Spleen (tissue), 11 donors: ENCODE measurements at regions not wholly inside any gene's neighbourhood (a gene's known extent, or its start where the extent isn't known, plus 50 kb on each side); places are given as distances from the start of the nearest gene placed in this dataset.
A peak's percentile ranks its signal among the peaks of the same experiment; 100 is the strongest.

Source experiments
- DNase-seq: peaks from one replicate; pipeline ENCODE4 v3.0.0-alpha.2; 2020
- H3K27ac ChIP-seq, 8 donors: fragments of 200-600 bp; sonication (generic) in 7 of 8; 1 replicate in 4 of 8; 2 replicates in 4 of 8; pipeline versions ENCODE4 v1.5.0 to v1.8.0; 2016 to 2021; ENCODE audit warnings: inconsistent platforms in 4 of 8, mild to moderate bottlenecking in 4 of 8, moderate library complexity in 1 of 8
- H3K27me3 ChIP-seq, 7 donors: fragments of 200-600 bp; sonication (generic) in 6 of 7; replicated peaks in 1 of 7; 1 replicate in 4 of 7; 2 replicates in 3 of 7; pipeline versions ENCODE4 v1.5.0 to v1.8.0; 2016 to 2021; ENCODE audit warnings: inconsistent platforms in 3 of 7, mild to moderate bottlenecking in 1 of 7
- H3K36me3 ChIP-seq, 6 donors: fragments of 200-600 bp; sonication (generic) in 5 of 6; 1 replicate in 4 of 6; 2 replicates in 2 of 6; pipeline versions ENCODE4 v1.5.0 to v1.8.0; 2016 to 2021; ENCODE audit warnings: inconsistent platforms in 2 of 6
- H3K4me1 ChIP-seq, 6 donors: fragments of 200-600 bp; sonication (generic) in 5 of 6; 1 replicate in 3 of 6; 2 replicates in 3 of 6; pipeline versions ENCODE4 v1.5.0 to v1.8.0; 2016 to 2021; ENCODE audit warnings: inconsistent platforms in 3 of 6
- H3K4me3 ChIP-seq, 8 donors: fragments of 200-600 bp; sonication (generic) in 7 of 8; 1 replicate in 4 of 8; 2 replicates in 4 of 8; pipeline versions ENCODE4 v1.5.0 to v1.8.0; 2016 to 2021; ENCODE audit warnings: inconsistent platforms in 4 of 8, mild to moderate bottlenecking in 4 of 8, moderate library complexity in 2 of 8
- H3K9me3 ChIP-seq, 8 donors: fragments of 200-600 bp; sonication (generic) in 7 of 8; 1 replicate in 4 of 8; 2 replicates in 4 of 8; pipeline versions ENCODE4 v1.5.0 to v1.8.0; 2016 to 2021; ENCODE audit warnings: inconsistent platforms in 4 of 8
- CTCF ChIP-seq, 11 experiments: fragments of 200-600 bp in 7 of 11; fragments of 450-650 bp in 4 of 11; sonication (generic) in 4 of 11; IDR thresholded peaks in 8 of 11; conservative IDR thresholded peaks in 3 of 11; 1 replicate in 7 of 11; 2 replicates in 4 of 11; pipeline versions ENCODE4 v1.4.0 to v1.8.0; 2016 to 2021; ENCODE audit warnings: antibody characterized with exemption in 11 of 11, inconsistent platforms in 4 of 11, mild to moderate bottlenecking in 1 of 11
- POLR2A ChIP-seq, 3 donors: fragments of 450-650 bp; IDR thresholded peaks; one replicate each; pipeline ENCODE4 v1.5.1; 2017; ENCODE audit warnings: antibody characterized with exemption in 3 of 3, mild to moderate bottlenecking in 1 of 3
- POLR2AphosphoS5 ChIP-seq, 3 donors: sonication (generic); formaldehyde crosslinking; IDR thresholded peaks; one replicate each; pipeline ENCODE4 v1.5.1; 2017; ENCODE audit warnings: antibody characterized with exemption in 3 of 3
- WGBS, 5 donors: extraction: QIAGEN DNeasy Blood & Tissue Kit in 3 of 5; methylation state at CpG; one replicate each; pipeline versions ENCODE4 v1.1.5 to v1.1.7; 2013 to 2018; 5-methylcytosine and 5-hydroxymethylcytosine counted together
- intact Hi-C: fragments of 100-400 bp; cut with DNase I; formaldehyde crosslinking; loops from one replicate; pipeline ENCODE4 v1.15.0; 2023; ENCODE audit warnings: low total_unique reads
- donor health status: healthy with polysubstance abuse.
- donor health status: DM: no; HTN: no; CAD: no; lungs with moderate emphysema.
- donor health status: DM: no; HTN: no; CAD: no.
- donor health status: Bipolar disorder and iron deficiency.
- donor health status: healthy.
- donor health status: DM: no; HTN: no; CAD: no.
- donor health status: DM: yes; HTN: yes; CAD: no.

GRCh38 chr10:124303662-124304418, 114.9 kb downstream of the OAT start:
- peaks cover 0 to 9% (median 0%) of the 10 kb centered on the region in 6 donors for H3K4me1 ChIP-seq
- no peak overlapping the region for H3K27ac ChIP-seq
- no peaks in the 10 kb centered on the region for H3K27me3 ChIP-seq
- TF ChIP-seq POLR2A (IDR thresholded peaks at IDR 0.05): no peak
- TF ChIP-seq CTCF (IDR thresholded peaks at IDR 0.05 in 8 of 11, conservative IDR thresholded peaks at IDR 0.05 in 3 of 11): no peak
- no peak for TF ChIP-seq POLR2AphosphoS5 (IDR thresholded peaks at IDR 0.05)
- intact Hi-C loops: no loop called here
- 73 to 96% (median 93%) methylated on average over 2 to 6 of the region's 6 CpGs for WGBS, 5 donors
- no peak overlapping the region for H3K4me3 ChIP-seq
- DNase-seq: peak; percentile 39
- no peaks in the 10 kb centered on the region for H3K36me3 ChIP-seq
- H3K9me3 ChIP-seq: peaks cover 0 to 21% (median 12%) of the 10 kb centered on the region in 8 donors

GRCh38 chr10:124302951-124303505, 115.7 kb downstream of the OAT start:
- Histone ChIP-seq H3K9me3 (peaks cover 0 to 21% (median 12%) of the 10 kb centered on the region in 8 donors), H3K27me3 (no peaks in the 10 kb centered on the region), H3K27ac (no peak overlapping the region), H3K4me1 (peaks cover 0 to 9% (median 0%) of the 10 kb centered on the region in 6 donors), H3K36me3 (no peaks in the 10 kb centered on the region), H3K4me3 (no peak overlapping the region)
- no peak for DNase-seq
- TF ChIP-seq POLR2AphosphoS5 (IDR thresholded peaks at IDR 0.05) (no peak), CTCF (IDR thresholded peaks at IDR 0.05 in 8 of 11, conservative IDR thresholded peaks at IDR 0.05 in 3 of 11) (no peak), POLR2A (IDR thresholded peaks at IDR 0.05) (no peak)
- intact Hi-C loops: no loop called here
- 81 to 91% (median 86%) methylated on average over 7 to 8 of the region's 8 CpGs for WGBS, 5 donors

- WGBS, 5 donors: 73 to 95% (median 86%) methylated on average over 9 of the region's 9 CpGs
- Histone ChIP-seq H3K27me3 (no peaks in the 10 kb centered on the region), H3K27ac (no peak overlapping the region), H3K4me3 (no peak overlapping the region), H3K9me3 (peaks cover 0 to 21% (median 12%) of the 10 kb centered on the region in 8 donors), H3K36me3 (no peaks in the 10 kb centered on the region), H3K4me1 (peaks cover 0 to 5% (median 0%) of the 10 kb centered on the region in 6 donors)
- intact Hi-C loops: no loop called here
- TF ChIP-seq CTCF (IDR thresholded peaks at IDR 0.05 in 8 of 11, conservative IDR thresholded peaks at IDR 0.05 in 3 of 11): no peak
- no peak for TF ChIP-seq POLR2A (IDR thresholded peaks at IDR 0.05)
- TF ChIP-seq POLR2AphosphoS5 (IDR thresholded peaks at IDR 0.05): no peak
- DNase-seq: no peak
These were observed 117.0 kb downstream of the OAT start for GRCh38 chr10:124301736-124302135.

- no peaks in the 10 kb centered on the region for H3K36me3 ChIP-seq
- no peaks in the 10 kb centered on the region for H3K27me3 ChIP-seq
- intact Hi-C loops: no loop called here
- H3K4me1 ChIP-seq: no peaks in the 10 kb centered on the region
- H3K27ac ChIP-seq: no peak overlapping the region
- no peak for TF ChIP-seq POLR2A (IDR thresholded peaks at IDR 0.05)
- no peak for TF ChIP-seq CTCF (IDR thresholded peaks at IDR 0.05 in 8 of 11, conservative IDR thresholded peaks at IDR 0.05 in 3 of 11)
- TF ChIP-seq POLR2AphosphoS5 (IDR thresholded peaks at IDR 0.05): no peak
- no peak for DNase-seq
- H3K4me3 ChIP-seq: no peak overlapping the region
- WGBS, 5 donors: 88 to 94% (median 92%) methylated on average over 5 of the region's 5 CpGs
- peaks cover 0 to 21% (median 12%) of the 10 kb centered on the region in 8 donors for H3K9me3 ChIP-seq
These were observed 118.0 kb downstream of the OAT start for GRCh38 chr10:124300735-124301134.
